Keratinocyte (primary cell): ENCODE measurements at regions not wholly inside any gene's neighbourhood (a gene's known extent, or its start where the extent isn't known, plus 50 kb on each side); places are given as distances from the start of the nearest gene placed in this dataset.

Experiments
- DNase-seq: peaks from one replicate; pipeline ENCODE4 v3.0.0-alpha.2; 2011; ENCODE audit warnings: low read depth, missing footprints, low spot score
- FAIRE-seq: peaks from 2 replicates; lab custom pipeline; 2011; peaks lifted over from hg19 to GRCh38; lab: Jason Lieb, UNC
- H2AFZ ChIP-seq: 2 replicates; pipeline ENCODE4 v1.6.0; 2012; ENCODE audit warnings: low read length, control low read depth, inconsistent platforms; ENCODE audit not compliant: control insufficient read depth
- H3K27ac ChIP-seq: 2 replicates; pipeline ENCODE4 v1.5.1; 2011; ENCODE audit warnings: low read length; ENCODE audit not compliant: control insufficient read depth, insufficient read depth
- H3K27me3 ChIP-seq: 3 replicates; pipeline ENCODE4 v1.6.0; 2011; ENCODE audit warnings: low read length; ENCODE audit not compliant: control insufficient read depth, insufficient read depth; ENCODE audit errors: extremely low read depth
- H3K36me3 ChIP-seq, 2 experiments: 2 replicates in 1 of 2; 3 replicates in 1 of 2; pipeline ENCODE4 v1.5.1; 2011; ENCODE audit warnings: low read length in 2 of 2, mild to moderate bottlenecking in 1 of 2; ENCODE audit not compliant: control insufficient read depth in 2 of 2, insufficient read depth in 2 of 2; ENCODE audit errors: extremely low read depth in 1 of 2
- H3K4me1 ChIP-seq: 3 replicates; pipeline ENCODE4 v1.5.1; 2011; ENCODE audit warnings: low read length; ENCODE audit not compliant: control insufficient read depth, insufficient read depth; ENCODE audit errors: extremely low read depth
- H3K4me2 ChIP-seq: 3 replicates; pipeline ENCODE4 v1.6.0; 2011; ENCODE audit warnings: low read depth, low read length; ENCODE audit not compliant: control insufficient read depth, insufficient read depth; ENCODE audit errors: extremely low read depth
- H3K4me3 ChIP-seq, 3 experiments: fragments of 200-600 bp in 1 of 3; sonication (generic) in 1 of 3; 2 replicates in 2 of 3; 3 replicates in 1 of 3; pipeline ENCODE4 v1.5.1; 2011 to 2016; ENCODE audit warnings: low read length in 3 of 3, mild to moderate bottlenecking in 3 of 3, control low read depth in 2 of 3, inconsistent platforms in 1 of 3, low read depth in 1 of 3, mixed read lengths in 1 of 3, mixed run types in 1 of 3, moderate library complexity in 1 of 3; ENCODE audit not compliant: control insufficient read depth in 2 of 3, insufficient read depth in 2 of 3; ENCODE audit errors: extremely low read depth in 1 of 3
- H3K79me2 ChIP-seq: 2 replicates; pipeline ENCODE4 v1.6.0; 2012; ENCODE audit warnings: low read length; ENCODE audit not compliant: control insufficient read depth, insufficient read depth
- H3K9ac ChIP-seq: 3 replicates; pipeline ENCODE4 v1.6.0; 2011; ENCODE audit warnings: low read length; ENCODE audit not compliant: control insufficient read depth, insufficient read depth; ENCODE audit errors: extremely low read depth
- H3K9me1 ChIP-seq: 3 replicates; pipeline ENCODE4 v1.6.0; 2011; ENCODE audit warnings: low read length; ENCODE audit not compliant: control insufficient read depth, insufficient read depth; ENCODE audit errors: extremely low read depth
- H3K9me3 ChIP-seq: 2 replicates; pipeline ENCODE4 v1.5.1; 2012; ENCODE audit warnings: low read depth, low read length; ENCODE audit not compliant: control insufficient read depth
- H4K20me1 ChIP-seq: 3 replicates; pipeline ENCODE4 v1.6.0; 2011; ENCODE audit warnings: low read length; ENCODE audit not compliant: control insufficient read depth, insufficient read depth; ENCODE audit errors: extremely low read depth
- CTCF ChIP-seq, 3 experiments: IDR thresholded peaks in 1 of 3; conservative IDR thresholded peaks in 1 of 3; optimal IDR thresholded peaks in 1 of 3; 2 replicates in 2 of 3; 3 replicates in 1 of 3; pipeline versions ENCODE3 to v1.5.1; 2011; ENCODE audit warnings: low read length in 3 of 3, mild to moderate bottlenecking in 3 of 3, moderate library complexity in 2 of 3, control low read depth in 1 of 3, inconsistent platforms in 1 of 3; ENCODE audit not compliant: insufficient read depth in 2 of 3; ENCODE audit errors: extremely low read depth in 1 of 3
- EZH2 ChIP-seq: IDR thresholded peaks from one replicate; pipeline ENCODE4 v1.6.1; 2012; ENCODE audit warnings: inconsistent platforms, mild to moderate bottlenecking, low read length, moderate library complexity
- dilution Hi-C: fragments of 300-500 bp; cut with MboI; formaldehyde crosslinking; loops from one replicate; pipeline ENCODE4 v1.7.0; 2020; ENCODE audit warnings: low sequenced_read_pairs; ENCODE audit not compliant: extremely low pct_ligation_motif_present

- H3K27me3 ChIP-seq, result no peaks in the 10 kb centered on the region
- H4K20me1 ChIP-seq, result no peaks in the 10 kb centered on the region
- H3K4me1 ChIP-seq, result no peaks in the 10 kb centered on the region
- TF ChIP-seq CTCF (optimal IDR thresholded peaks at IDR 0.05 in 1 of 3, IDR thresholded peaks at IDR 0.05 in 1 of 3, conservative IDR thresholded peaks at IDR 0.05 in 1 of 3; ENCODE audit: extremely low read depth in 1 of 3, insufficient read depth in 2 of 3, low read length in 3 of 3), result no peak
- no peak for TF ChIP-seq EZH2
- no peak overlapping the region for H3K27ac ChIP-seq
- dilution Hi-C loops, result no loop called here
- no peak overlapping the region for H3K4me2 ChIP-seq
- no peak for FAIRE-seq
- H3K9me1 ChIP-seq, result no peaks in the 10 kb centered on the region
- no peak for DNase-seq
- no peak overlapping the region for H2AFZ ChIP-seq
- no peak overlapping the region for H3K4me3 ChIP-seq
- no peaks in the 10 kb centered on the region for H3K36me3 ChIP-seq
- no peak overlapping the region for H3K9ac ChIP-seq
- no peaks in the 10 kb centered on the region for H3K9me3 ChIP-seq
- no peaks in the 10 kb centered on the region for H3K79me2 ChIP-seq
Measured at GRCh38 chr13:83265279-83265678, 617.0 kb downstream of the SLITRK1 start.

GRCh38 chr13:83248751-83249150, 633.5 kb downstream of the SLITRK1 start:
- DNase-seq, result no peak
- Histone ChIP-seq H3K9me1 (no peaks in the 10 kb centered on the region), H3K36me3 (no peaks in the 10 kb centered on the region), H3K4me2 (no peak overlapping the region), H3K27me3 (no peaks in the 10 kb centered on the region), H3K9ac (no peak overlapping the region), H3K4me1 (no peaks in the 10 kb centered on the region), H3K79me2 (no peaks in the 10 kb centered on the region), H4K20me1 (no peaks in the 10 kb centered on the region), H2AFZ (no peak overlapping the region), H3K9me3 (no peaks in the 10 kb centered on the region), H3K27ac (no peak overlapping the region), H3K4me3 (no peak overlapping the region)
- TF ChIP-seq EZH2, result no peak
- TF ChIP-seq CTCF (optimal IDR thresholded peaks at IDR 0.05 in 1 of 3, IDR thresholded peaks at IDR 0.05 in 1 of 3, conservative IDR thresholded peaks at IDR 0.05 in 1 of 3; ENCODE audit: extremely low read depth in 1 of 3, insufficient read depth in 2 of 3, low read length in 3 of 3), result no peak
- dilution Hi-C loops, result no loop called here
- no peak for FAIRE-seq
